Stimulated activated CD8-positive, alpha-beta memory T cell treated with anti-CD3 and anti-CD28 coated beads, Interleukin-15, amount 100 ng/mL, for 4 hours (primary cell): ENCODE measurements at regions not wholly inside any gene's neighbourhood (a gene's known extent, or its start where the extent isn't known, plus 50 kb on each side); places are given as distances from the start of the nearest gene placed in this dataset.
"Not testable (repeated sequence)": the region's sequence is repeated elsewhere in the genome, so short reads cannot be mapped to it uniquely, and the experiment has no call there.

Source experiments
- DNase-seq, 2 donors: peaks; one replicate each; pipeline ENCODE4 v3.0.0-alpha.2; 2020; ENCODE audit warnings: low read depth in 2 of 2

GRCh38 chr3:24545887-24546286 lies 51.2 kb upstream of the THRB start:
- DNase-seq = no peak

GRCh38 chr3:24548278-24548677 lies 53.6 kb upstream of the THRB start:
- no peak for DNase-seq

- DNase-seq = no peak
These were observed 55.9 kb upstream of the THRB start for GRCh38 chr3:24550588-24550987.

- DNase-seq = no peak
These were observed 57.0 kb upstream of the THRB start for GRCh38 chr3:24551626-24552025.

- no peak for DNase-seq
These were observed 68.2 kb upstream of the THRB start for GRCh38 chr3:24562895-24563294.

GRCh38 chr3:24565053-24565452 lies 70.4 kb upstream of the THRB start:
- DNase-seq = no peak

GRCh38 chr3:24565656-24566055 lies 71.0 kb upstream of the THRB start:
- DNase-seq = no peak

GRCh38 chr3:24566927-24567326 lies 72.3 kb upstream of the THRB start:
- no peak for DNase-seq

GRCh38 chr3:24572409-24572808 lies 77.8 kb upstream of the THRB start:
- not testable (repeated sequence) for DNase-seq

GRCh38 chr3:24573576-24573975 lies 78.9 kb upstream of the THRB start:
- no peak for DNase-seq

GRCh38 chr3:24578324-24578723 lies 83.7 kb upstream of the THRB start:
- no peak for DNase-seq

- DNase-seq = no peak
These were observed 84.3 kb upstream of the THRB start for GRCh38 chr3:24578951-24579421.

- DNase-seq = no peak
These were observed 88.1 kb upstream of the THRB start for GRCh38 chr3:24582431-24583403.

- DNase-seq = no peak
These were observed 92.3 kb upstream of the THRB start for GRCh38 chr3:24586920-24587319.

GRCh38 chr3:24588629-24589512 lies 94.2 kb upstream of the THRB start:
- DNase-seq = no peak

GRCh38 chr3:24589513-24589851 lies 94.8 kb upstream of the THRB start:
- no peak for DNase-seq

GRCh38 chr3:24589931-24590880 lies 95.6 kb upstream of the THRB start:
- DNase-seq = no peak

- no peak for DNase-seq
These were observed 96.5 kb upstream of the THRB start for GRCh38 chr3:24591191-24591590.

GRCh38 chr3:24591661-24592555 lies 97.3 kb upstream of the THRB start:
- DNase-seq = no peak

- DNase-seq = no peak
These were observed 99.5 kb upstream of the THRB start for GRCh38 chr3:24594161-24594560.
